ENCODE measurements at regions not wholly inside any gene's neighbourhood (a gene's known extent, or its start where the extent isn't known, plus 50 kb on each side); places are given as distances from the start of the nearest gene placed in this dataset.

- CTCF ChIA-PET: interaction anchor here (0.9 to 1.7 kb wide), 3 partner anchors 8 to 401 kb away, joined by 3 to 6 read pairs (median 3); no protein-coding TSS in a partner anchor
- Histone ChIP-seq H3K9ac (replicated peaks; ENCODE audit: extremely low read depth, insufficient read depth, low read length) (no peak overlapping the region), H3K4me3 (replicated peaks in 1 of 3; ENCODE audit: insufficient read depth in 1 of 3, low read depth in 1 of 3, low read length in 3 of 3) (no peak overlapping the region), H3K9me1 (replicated peaks; ENCODE audit: control insufficient read depth, extremely low read depth, insufficient read depth, low read length) (no peaks in the 10 kb centered on the region), H3K4me2 (ENCODE audit: insufficient read depth, low read length) (no peak overlapping the region), H3K9me3 (replicated peaks; ENCODE audit: control insufficient read depth, insufficient read depth, low read length) (no peaks in the 10 kb centered on the region), H3K36me3 (ENCODE audit: control insufficient read depth in 2 of 2, extremely low read depth in 1 of 2, insufficient read depth in 2 of 2, low read length in 2 of 2) (no peaks in the 10 kb centered on the region), H2AFZ (ENCODE audit: low read depth, low read length) (no peak overlapping the region), H3K27me3 (ENCODE audit: control insufficient read depth in 2 of 2, insufficient read depth in 2 of 2, low read length in 2 of 2) (peaks cover 19 to 21% of the 10 kb centered on the region in 2 experiments), H4K20me1 (replicated peaks; ENCODE audit: control insufficient read depth, extremely low read depth, insufficient read depth, low read length) (no peaks in the 10 kb centered on the region), H3K79me2 (ENCODE audit: control insufficient read depth, insufficient read depth, low read length) (no peaks in the 10 kb centered on the region), H3K4me1 (ENCODE audit: control insufficient read depth, extremely low read depth, insufficient read depth, low read length) (peaks cover 5% of the 10 kb centered on the region), H3K27ac (ENCODE audit: insufficient read depth, low read depth, low read length) (no peak overlapping the region)
- dilution Hi-C loops (cut with MboI; ENCODE audit: extremely low pct_ligation_motif_present, low sequenced_read_pairs): no loop called here
- POLR2A ChIA-PET: no interaction called here
- DNase-seq (ENCODE audit: low read depth, low spot score) (no peak), FAIRE-seq (no peak)
- TF ChIP-seq POLR2AphosphoS5 (IDR thresholded peaks at IDR 0.05; ENCODE audit: insufficient read depth, low read depth, low read length) (no peak), FOS (IDR thresholded peaks at IDR 0.05; ENCODE audit: borderline replicate concordance, insufficient read depth, low read length) (no peak), POLR2A (IDR thresholded peaks at IDR 0.05; ENCODE audit: low read depth, low read length) (no peak)
- TF ChIP-seq, protein P1, sequence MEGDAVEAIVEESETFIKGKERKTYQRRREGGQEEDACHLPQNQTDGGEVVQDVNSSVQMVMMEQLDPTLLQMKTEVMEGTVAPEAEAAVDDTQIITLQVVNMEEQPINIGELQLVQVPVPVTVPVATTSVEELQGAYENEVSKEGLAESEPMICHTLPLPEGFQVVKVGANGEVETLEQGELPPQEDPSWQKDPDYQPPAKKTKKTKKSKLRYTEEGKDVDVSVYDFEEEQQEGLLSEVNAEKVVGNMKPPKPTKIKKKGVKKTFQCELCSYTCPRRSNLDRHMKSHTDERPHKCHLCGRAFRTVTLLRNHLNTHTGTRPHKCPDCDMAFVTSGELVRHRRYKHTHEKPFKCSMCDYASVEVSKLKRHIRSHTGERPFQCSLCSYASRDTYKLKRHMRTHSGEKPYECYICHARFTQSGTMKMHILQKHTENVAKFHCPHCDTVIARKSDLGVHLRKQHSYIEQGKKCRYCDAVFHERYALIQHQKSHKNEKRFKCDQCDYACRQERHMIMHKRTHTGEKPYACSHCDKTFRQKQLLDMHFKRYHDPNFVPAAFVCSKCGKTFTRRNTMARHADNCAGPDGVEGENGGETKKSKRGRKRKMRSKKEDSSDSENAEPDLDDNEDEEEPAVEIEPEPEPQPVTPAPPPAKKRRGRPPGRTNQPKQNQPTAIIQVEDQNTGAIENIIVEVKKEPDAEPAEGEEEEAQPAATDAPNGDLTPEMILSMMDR (IDR thresholded peaks at IDR 0.05; ENCODE audit: extremely low read depth in 1 of 2, insufficient read depth in 1 of 2, low read depth in 1 of 2, low read length in 2 of 2): no peak
- no TSS peak for BruUV-seq (replicated peaks)
- intact Hi-C loops (cut with micrococcal nuclease): loop anchor here (5.0 to 10.0 kb wide), 2 partner anchors 199 to 399 kb away; no protein-coding TSS in a partner anchor
These were observed 122.1 kb downstream of the FOXB1 start for GRCh38 chr15:60126200-60126599.

- H3K27ac ChIP-seq (ENCODE audit: insufficient read depth, low read depth, low read length): no peak overlapping the region
- POLR2A ChIA-PET: no interaction called here
These were observed 122.5 kb downstream of the FOXB1 start for GRCh38 chr15:60126661-60127060.

More at GRCh38 chr15:60126661-60127060, 122.5 kb downstream of the FOXB1 start:
- CTCF ChIA-PET: interaction anchor here (0.6 to 2.1 kb wide), 9 partner anchors 8 to 564 kb away, joined by 3 to 18 read pairs (median 3); no protein-coding TSS in a partner anchor
- no peak overlapping the region for H2AFZ ChIP-seq (ENCODE audit: low read depth, low read length)
- peaks cover 15 to 21% of the 10 kb centered on the region in 2 experiments for H3K27me3 ChIP-seq (ENCODE audit: control insufficient read depth in 2 of 2, insufficient read depth in 2 of 2, low read length in 2 of 2)
- BruUV-seq (replicated peaks): no TSS peak
- intact Hi-C loops (cut with micrococcal nuclease): loop anchor here (5.0 to 10.0 kb wide), 2 partner anchors 198 to 399 kb away; no protein-coding TSS in a partner anchor
- H3K79me2 ChIP-seq (ENCODE audit: control insufficient read depth, insufficient read depth, low read length): no peaks in the 10 kb centered on the region
- no peak for FAIRE-seq
- H3K9ac ChIP-seq (replicated peaks; ENCODE audit: extremely low read depth, insufficient read depth, low read length): no peak overlapping the region
- no peak for DNase-seq (ENCODE audit: low read depth, low spot score)
- H4K20me1 ChIP-seq (replicated peaks; ENCODE audit: control insufficient read depth, extremely low read depth, insufficient read depth, low read length): no peaks in the 10 kb centered on the region
- no peak overlapping the region for H3K4me3 ChIP-seq (replicated peaks in 1 of 3; ENCODE audit: insufficient read depth in 1 of 3, low read depth in 1 of 3, low read length in 3 of 3)
- H3K4me1 ChIP-seq (ENCODE audit: control insufficient read depth, extremely low read depth, insufficient read depth, low read length): peaks cover 5% of the 10 kb centered on the region
- H3K4me2 ChIP-seq (ENCODE audit: insufficient read depth, low read length): no peak overlapping the region
- TF ChIP-seq, protein P1 (IDR thresholded peaks at IDR 0.05; ENCODE audit: extremely low read depth in 1 of 2, insufficient read depth in 1 of 2, low read depth in 1 of 2, low read length in 2 of 2): no peak
- no peak for TF ChIP-seq POLR2AphosphoS5 (IDR thresholded peaks at IDR 0.05; ENCODE audit: insufficient read depth, low read depth, low read length)
- TF ChIP-seq MAX (IDR thresholded peaks at IDR 0.05; ENCODE audit: insufficient read depth, insufficient read length): no peak
- no peak for TF ChIP-seq FOS (IDR thresholded peaks at IDR 0.05; ENCODE audit: borderline replicate concordance, insufficient read depth, low read length)
- TF ChIP-seq GATA2 (IDR thresholded peaks at IDR 0.05; ENCODE audit: insufficient read depth, insufficient read length, low read depth, low read length): no peak
- TF ChIP-seq JUN (IDR thresholded peaks at IDR 0.05; ENCODE audit: borderline replicate concordance, insufficient read depth, insufficient read length, low read depth): no peak
- no peak for TF ChIP-seq MYC (IDR thresholded peaks at IDR 0.05; ENCODE audit: low read depth, low read length)
- no peak for TF ChIP-seq POLR2A (IDR thresholded peaks at IDR 0.05; ENCODE audit: low read depth, low read length)
- TF ChIP-seq EZH2 (IDR thresholded peaks at IDR 0.05; ENCODE audit: borderline replicate concordance, low read depth, low read length, severe bottlenecking): no peak
- no peaks in the 10 kb centered on the region for H3K9me3 ChIP-seq (replicated peaks; ENCODE audit: control insufficient read depth, insufficient read depth, low read length)
- dilution Hi-C loops (cut with MboI; ENCODE audit: extremely low pct_ligation_motif_present, low sequenced_read_pairs): no loop called here
- no peaks in the 10 kb centered on the region for H3K36me3 ChIP-seq (ENCODE audit: control insufficient read depth in 2 of 2, extremely low read depth in 1 of 2, insufficient read depth in 2 of 2, low read length in 2 of 2)
- no peaks in the 10 kb centered on the region for H3K9me1 ChIP-seq (replicated peaks; ENCODE audit: control insufficient read depth, extremely low read depth, insufficient read depth, low read length)
